ENCODE measurements at regions not wholly inside any gene's neighbourhood (a gene's known extent, or its start where the extent isn't known, plus 50 kb on each side); places are given as distances from the start of the nearest gene placed in this dataset.

GRCh38 chr17:77772461-77772897, 186.0 kb upstream of the TNRC6C start:
- TF ChIP-seq, protein P1, sequence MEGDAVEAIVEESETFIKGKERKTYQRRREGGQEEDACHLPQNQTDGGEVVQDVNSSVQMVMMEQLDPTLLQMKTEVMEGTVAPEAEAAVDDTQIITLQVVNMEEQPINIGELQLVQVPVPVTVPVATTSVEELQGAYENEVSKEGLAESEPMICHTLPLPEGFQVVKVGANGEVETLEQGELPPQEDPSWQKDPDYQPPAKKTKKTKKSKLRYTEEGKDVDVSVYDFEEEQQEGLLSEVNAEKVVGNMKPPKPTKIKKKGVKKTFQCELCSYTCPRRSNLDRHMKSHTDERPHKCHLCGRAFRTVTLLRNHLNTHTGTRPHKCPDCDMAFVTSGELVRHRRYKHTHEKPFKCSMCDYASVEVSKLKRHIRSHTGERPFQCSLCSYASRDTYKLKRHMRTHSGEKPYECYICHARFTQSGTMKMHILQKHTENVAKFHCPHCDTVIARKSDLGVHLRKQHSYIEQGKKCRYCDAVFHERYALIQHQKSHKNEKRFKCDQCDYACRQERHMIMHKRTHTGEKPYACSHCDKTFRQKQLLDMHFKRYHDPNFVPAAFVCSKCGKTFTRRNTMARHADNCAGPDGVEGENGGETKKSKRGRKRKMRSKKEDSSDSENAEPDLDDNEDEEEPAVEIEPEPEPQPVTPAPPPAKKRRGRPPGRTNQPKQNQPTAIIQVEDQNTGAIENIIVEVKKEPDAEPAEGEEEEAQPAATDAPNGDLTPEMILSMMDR (IDR thresholded peaks at IDR 0.05; ENCODE audit: low read depth, low read length), result peak; percentile 74
- no peak for TF ChIP-seq EZH2phosphoT487 (IDR thresholded peaks at IDR 0.05; ENCODE audit: low read depth)

Measured in OCI-LY3 (cell line).